ENCODE measurements at regions not wholly inside any gene's neighbourhood (a gene's known extent, or its start where the extent isn't known, plus 50 kb on each side); places are given as distances from the start of the nearest gene placed in this dataset.

GRCh38 chr3:110871869-110872268, 199.7 kb upstream of the NECTIN3 start:
- TF ChIP-seq CTCF (IDR thresholded peaks at IDR 0.05) (no peak), POLR2A (IDR thresholded peaks at IDR 0.05) (no peak)
